HG03066 (cell line): ENCODE measurements at regions not wholly inside any gene's neighbourhood (a gene's known extent, or its start where the extent isn't known, plus 50 kb on each side); places are given as distances from the start of the nearest gene placed in this dataset.

Experiments used
- ATAC-seq: cut with Tn5 transposase; IDR thresholded peaks from one replicate; pipeline ENCODE4 v1.9.1; 2021; ENCODE audit warnings: low read depth; ENCODE audit not compliant: unreplicated experiment

DNA sequence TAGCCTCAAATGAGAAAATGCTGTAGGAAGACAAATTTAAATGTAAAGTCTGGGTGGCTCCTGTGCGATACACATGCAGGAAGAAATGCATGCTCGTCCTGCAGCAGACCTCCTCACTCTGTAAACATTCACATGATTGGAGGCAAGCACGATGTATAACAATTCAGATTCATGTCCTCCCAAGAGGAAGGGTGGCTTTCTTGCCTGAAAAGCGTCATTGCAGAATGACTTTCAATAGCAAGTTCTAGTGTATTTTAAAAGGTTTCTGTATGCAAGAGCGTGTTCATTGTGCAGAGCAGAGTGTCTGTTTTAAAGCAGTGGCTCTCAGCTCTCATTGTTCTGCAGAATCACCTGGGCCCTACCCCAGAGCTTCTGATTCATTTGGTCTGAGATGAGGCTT is 170.3 kb upstream of the CELF2 start:
- no peak for ATAC-seq

DNA sequence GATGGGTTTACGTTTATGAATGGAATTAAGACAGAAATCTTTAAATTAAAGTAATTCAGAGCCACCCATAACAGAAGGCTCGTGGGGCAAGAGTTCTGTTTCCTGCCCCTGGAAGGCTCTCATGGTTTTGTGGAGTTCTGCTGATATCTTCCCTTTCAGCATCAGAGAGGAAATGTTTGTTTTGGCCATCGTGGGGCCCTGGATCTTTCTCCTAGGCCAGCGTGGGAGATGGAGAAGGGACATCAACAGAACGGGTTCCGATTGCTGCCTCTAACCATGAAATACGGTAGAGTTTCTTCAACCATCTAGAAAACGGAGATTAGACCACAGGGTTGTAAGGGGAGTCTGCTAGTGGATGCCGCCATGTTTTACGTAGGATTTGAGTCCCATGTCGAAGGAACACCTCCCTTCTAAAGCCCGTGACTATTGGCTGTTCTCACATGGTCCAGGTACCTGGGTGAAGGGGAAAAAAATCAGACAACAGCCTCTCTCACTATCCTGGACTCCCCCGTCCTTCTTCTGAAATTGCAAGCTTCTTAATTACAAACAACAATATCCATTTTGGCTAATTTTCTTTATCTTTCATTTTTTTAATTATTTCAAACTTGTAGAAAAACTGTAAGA is 169.1 kb upstream of the CELF2 start:
- no peak for ATAC-seq

DNA sequence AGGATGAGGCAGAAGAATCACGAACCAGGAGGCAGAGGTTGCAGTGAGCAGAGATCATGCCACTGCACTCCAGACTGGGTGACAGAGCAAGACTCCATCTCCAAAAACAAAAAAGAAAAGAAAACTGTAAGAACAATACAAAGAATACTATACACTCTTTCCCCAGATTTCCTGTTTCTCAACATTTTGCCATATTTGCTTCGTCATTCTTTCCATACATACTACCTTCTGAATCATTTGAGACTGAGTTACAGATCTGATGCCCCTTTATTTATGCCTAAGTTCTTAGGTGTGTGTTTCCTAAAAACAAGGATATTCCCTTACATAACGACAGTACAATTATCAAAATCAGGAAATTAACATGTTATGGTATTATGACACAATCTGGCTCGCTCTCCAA is 168.4 kb upstream of the CELF2 start:
- no peak for ATAC-seq

DNA sequence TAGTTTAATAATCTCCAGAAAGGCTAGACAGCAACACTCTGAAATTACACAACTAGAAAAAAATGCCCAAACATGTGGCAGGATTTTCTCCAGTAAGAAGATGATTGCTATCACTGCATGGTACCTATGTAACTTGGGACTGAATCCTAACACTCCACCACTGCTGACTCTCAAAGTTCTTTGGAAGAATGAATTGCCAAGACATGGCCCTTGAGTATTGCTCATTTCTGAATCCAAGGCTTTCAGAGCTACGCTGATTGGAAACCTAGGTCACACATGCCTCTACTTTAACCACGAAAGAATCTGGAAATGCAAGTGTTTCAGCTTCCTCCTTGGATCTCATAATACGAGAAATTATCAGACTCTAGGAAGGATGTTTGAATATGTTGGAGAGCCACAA is 167.5 kb upstream of the CELF2 start:
- no peak for ATAC-seq

DNA sequence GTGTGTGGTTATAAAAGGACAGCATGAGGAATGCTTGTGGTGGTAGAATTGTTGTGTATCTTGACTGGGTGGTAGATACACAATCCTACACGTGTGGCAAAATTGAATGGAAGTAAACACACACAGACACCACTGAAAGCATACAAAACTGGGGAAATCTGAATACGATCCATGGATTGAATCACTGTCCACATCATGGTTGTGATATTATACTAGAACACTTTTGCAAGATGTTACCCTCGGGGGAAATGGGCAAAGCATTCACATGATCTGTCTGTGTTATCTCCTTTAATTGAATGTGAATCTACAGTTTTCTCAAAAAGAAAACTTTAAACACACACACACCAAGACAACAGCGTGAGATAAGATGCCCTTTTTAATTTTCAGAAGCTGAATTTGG is 165.2 kb upstream of the CELF2 start:
- no peak for ATAC-seq

DNA sequence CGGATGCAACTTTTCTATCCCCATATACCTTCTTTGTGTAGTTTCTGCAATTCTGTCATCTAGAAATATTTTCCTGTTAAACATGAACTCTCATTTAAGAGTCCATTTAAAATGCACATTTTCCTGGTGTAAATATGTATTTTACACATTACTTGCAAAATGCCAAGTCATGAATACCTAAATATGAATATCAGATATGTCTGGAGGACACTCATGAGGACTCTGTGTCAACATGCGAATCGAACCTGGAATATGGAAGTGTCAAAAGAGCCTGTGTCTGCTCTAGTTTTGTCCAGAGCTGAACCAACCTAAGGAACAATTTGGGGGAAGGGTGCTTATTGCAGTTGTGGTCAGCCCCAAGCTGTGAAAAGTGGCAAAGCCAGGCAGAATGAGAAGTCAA is 163.7 kb upstream of the CELF2 start:
- ATAC-seq = no peak

DNA sequence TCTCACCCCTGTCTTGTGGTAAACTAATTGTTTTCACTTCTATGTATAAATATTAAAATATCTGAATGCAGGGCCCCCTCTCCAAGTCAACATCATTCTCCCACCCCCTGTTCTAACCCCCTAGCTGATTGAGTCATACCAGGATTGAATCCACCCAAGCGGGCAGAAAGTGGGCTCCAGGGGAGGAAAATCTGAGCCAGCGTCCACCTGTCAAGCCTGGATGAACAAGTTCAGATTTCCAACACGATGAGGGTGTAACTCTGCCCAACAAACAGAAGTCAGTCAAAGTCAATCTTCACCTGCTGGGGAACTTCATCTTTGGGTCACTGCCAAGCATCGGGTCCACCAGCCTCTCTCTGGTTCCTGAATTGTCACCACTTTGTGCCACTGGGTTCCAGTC is 162.9 kb upstream of the CELF2 start:
- no peak for ATAC-seq

DNA sequence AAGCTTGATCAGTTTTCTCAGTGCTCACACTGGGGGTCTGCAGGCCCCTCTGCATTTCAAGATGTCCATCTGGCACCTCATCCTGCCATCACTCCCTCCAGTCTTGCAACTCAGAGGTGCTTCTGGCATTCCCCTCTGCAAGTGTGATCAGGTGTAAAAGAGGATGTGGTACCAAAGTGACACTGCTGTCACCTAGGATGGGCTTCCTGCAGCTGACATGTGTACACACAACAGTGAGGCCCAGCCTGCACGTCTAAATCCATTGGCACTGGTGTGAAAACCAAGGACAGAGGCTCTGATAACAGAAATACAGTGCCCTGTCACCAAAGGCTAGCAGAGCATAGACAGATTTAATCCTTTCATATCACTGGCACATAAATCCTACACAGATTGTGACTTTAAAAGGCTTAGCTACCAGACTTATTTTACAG is 162.5 kb upstream of the CELF2 start:
- no peak for ATAC-seq

DNA sequence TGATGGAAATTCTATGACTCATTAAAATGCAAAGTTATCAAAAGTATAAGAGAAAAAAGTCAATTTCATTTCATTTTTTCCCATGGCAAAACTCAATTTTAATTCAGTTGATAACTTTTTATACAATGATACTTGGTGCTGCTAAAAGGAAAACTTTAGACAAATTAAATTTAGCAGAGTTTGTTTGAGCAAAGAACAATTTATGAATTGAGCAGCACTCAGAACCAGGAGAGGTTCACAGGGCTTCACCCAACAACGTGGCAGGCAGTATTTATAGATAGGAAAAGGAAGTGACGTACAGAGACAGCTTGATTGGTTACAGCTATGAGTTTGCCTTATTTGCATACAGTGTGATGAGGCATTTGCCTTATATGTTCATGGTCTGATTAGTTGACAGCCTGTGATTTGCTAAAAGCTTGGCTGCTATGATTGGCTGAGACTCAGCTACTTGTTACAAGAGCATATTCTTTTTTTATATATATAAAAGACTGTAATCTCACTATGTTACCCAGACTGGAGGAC is 157.2 kb upstream of the CELF2 start:
- ATAC-seq = no peak

DNA sequence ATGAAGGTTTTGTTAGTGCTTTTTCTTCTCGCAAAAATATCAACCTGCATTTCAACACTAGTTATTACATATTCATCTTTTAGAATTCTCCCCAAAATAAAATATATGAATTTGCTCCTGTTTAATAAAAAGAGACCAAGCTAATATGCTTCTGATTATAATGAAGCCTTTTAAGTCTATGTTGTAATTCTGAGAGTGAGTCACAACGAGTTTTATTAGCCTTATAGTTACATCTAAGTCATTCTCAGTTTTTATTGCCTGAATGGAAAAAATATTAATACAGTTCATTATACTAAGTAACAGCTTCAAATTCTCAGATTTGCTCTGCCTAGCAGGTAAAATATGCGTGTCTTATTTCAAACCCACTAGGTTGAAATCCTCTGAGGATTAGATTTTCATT is 152.4 kb upstream of the CELF2 start:
- ATAC-seq = no peak

DNA sequence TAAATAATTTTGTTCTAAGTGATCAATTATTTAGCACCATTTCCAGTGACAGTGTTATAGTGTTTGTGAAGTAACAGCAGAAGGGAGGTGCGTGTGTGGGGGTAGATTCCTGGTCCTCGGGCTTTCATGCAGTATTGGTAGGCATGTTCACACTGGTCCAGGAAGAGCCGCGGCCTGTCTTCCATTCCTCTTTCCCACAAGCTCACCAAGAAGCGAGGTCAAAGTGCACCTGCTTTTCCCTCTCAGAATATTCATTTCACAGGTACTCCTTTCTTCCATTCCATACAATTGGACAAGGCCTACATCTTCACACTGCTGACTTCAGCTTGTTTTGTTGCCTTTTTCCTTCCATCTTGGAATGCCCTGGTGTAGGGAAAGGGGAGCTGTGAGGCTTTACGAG is 151.8 kb upstream of the CELF2 start:
- no peak for ATAC-seq

DNA sequence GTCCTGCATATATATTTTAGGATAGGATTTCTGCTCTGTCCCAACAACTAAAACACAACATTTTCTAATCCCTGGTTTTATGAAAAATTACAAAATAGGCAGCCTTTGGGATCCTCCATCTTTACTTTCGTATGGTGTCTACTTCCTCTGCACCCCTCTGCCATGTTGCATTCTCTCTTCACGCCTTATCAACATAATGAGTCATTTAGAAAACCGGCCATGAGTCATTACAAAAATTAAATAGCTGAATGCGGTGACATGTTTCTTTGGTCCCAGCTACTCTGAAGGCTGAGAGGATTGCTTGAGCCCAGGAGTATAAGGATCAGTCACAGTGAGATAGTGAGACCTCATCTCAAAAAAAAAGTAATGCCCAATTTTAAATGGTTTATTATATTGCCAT is 148.1 kb upstream of the CELF2 start:
- no peak for ATAC-seq

DNA sequence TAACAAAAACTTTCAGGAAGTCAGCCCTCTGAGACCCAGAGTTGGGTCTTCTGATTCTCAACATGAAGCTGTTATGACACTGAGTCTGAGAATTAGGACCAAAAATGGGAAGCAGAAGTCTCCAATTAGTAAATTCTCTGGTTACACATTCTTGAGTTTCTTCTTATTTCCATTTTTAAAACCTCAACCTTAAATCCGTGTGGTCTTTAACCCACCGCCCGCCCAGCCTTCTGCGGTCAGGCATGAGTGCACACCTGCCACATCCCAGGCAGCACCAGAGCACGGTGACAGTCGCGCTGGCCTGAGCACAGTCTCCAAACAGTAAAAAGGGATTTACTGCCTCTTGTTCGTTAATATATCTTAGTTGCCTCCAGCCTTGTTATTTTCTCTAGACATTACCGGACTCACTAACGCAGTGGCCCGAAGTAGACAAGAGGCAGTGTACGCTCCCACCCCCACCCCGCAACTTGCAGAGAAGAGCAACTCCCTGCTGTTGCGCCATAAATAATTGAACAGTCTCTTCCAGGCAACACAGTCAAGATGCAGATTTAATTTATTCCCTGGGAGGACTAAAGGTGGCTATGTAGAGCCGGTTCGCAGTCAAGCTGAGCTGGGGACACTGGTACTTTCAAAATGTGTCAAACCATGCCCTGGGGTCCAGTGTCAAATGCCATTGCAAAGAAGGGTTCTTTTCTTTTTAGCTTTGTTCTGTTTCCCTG is 147.0 kb upstream of the CELF2 start:
- ATAC-seq = no peak

DNA sequence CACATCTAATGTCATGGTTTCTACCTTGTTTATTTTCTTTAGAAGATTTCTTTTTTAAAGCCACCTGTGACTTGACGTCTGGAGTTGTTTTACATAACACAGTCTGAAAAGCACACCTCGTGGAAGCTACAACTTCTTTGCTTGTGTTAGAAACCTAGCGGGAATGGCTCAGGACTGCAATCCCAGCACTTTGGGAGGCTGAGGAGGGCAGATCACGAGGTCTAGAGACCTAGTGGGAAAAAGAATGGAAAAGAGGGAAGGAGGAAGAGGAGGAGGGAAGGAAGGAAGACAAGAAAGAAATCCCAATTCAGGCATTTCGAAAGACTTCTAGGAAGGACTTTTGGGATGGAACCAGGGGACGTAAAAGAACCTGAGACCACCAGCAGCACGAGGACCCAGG is 146.3 kb upstream of the CELF2 start:
- no peak for ATAC-seq

DNA sequence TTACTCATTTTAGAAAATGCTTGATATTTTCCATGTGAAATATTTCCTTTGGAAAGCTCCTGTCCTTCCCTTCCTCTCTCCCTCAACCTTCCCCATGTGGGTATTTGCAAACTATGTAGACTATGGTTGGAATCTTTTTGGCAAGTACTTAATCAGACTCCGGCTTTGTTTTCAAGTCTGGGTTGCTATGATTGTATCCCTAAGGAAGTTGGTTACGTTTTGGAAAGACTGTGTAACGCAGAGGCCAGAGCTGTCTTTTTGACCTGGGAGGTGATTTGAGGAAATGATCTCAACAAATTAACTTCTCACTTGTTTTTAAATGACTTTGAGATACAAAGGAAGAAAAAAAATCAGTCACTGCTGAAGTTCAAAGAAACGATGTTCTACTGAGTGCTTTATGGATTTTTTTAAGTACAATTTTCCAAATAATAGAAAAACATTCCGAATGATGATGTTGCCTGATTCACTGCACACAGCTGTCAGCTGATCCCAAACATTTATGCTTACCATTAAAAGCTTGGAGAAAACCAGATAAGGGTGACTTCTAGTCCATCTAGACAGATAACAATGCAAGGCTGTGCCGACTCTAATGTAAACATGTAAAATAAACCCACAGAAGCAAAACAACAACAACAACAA is 145.5 kb upstream of the CELF2 start:
- ATAC-seq = no peak

DNA sequence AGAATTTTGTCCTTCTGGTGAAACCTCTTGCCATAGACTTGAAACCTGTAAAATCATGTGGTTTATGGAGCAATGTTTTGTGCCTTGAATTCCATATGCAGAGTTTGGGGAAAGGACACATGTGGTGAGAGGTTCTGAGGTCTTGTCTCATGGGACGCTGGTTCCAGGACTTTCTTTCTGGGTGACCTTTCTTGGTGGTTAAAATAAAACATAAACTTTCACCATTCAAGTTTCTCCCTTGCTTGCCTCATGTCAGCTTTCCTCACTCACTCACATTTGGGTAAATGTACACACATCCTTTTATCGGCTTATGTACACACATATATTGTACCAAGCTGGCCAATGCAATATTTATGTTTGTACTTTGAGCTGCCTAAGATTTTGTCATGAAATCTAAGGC is 144.9 kb upstream of the CELF2 start:
- no peak for ATAC-seq

DNA sequence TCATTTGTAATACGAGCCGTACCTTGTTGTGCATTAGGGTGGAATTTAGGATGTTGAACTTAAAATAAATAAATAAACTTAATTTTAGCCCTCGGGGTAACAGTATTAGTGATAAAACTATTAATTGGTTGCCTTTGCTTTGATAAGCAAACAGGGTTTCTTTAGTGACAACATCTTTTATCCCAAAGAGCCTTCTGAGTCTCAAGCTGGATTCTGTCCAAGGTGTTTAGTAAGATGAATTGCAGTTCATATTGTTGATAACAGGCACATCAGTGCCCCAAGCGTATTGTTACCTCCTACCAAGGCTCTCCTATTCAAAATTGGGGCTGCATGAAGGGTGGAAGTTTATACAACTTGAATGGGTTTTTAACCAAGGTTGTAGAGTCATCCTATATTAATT is 144.4 kb upstream of the CELF2 start:
- no peak for ATAC-seq

DNA sequence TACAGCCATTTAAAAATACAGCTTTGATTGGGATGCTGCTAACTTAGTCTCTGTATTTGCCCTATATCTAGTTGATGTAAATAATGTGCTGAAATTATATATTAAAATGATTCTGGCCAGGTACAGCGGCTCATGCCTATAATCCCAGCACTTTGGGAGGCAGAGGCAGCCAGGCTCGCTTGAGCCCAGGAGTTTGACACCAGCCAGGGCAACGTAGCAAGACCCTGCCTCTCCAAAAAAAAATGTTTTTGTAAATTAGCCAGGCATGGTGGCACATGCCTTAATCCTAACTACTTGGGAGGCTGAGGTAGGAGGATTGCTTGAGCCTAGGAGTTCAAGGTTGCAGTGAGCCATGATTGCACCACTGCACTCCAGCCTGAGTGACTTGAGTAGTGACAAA is 143.8 kb upstream of the CELF2 start:
- no peak for ATAC-seq

DNA sequence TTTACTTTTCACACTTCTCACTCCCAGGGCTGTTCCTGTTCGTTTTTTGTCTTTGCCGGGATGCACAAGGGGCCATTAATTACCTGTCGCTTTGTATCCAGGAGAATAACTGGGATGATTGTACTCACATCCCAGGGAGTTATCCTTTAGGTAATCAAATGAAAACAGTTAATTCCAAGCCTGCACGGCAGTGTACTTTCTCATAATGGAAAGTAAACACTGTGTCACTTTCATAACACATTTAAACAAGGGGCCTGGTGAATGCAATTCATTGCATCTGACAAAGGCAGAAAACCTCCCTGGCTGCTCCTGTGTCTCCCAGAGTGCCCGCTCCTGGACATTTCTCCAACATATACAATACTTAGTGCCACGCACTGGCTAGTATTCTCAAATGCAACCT is 138.7 kb upstream of the CELF2 start:
- no peak for ATAC-seq

DNA sequence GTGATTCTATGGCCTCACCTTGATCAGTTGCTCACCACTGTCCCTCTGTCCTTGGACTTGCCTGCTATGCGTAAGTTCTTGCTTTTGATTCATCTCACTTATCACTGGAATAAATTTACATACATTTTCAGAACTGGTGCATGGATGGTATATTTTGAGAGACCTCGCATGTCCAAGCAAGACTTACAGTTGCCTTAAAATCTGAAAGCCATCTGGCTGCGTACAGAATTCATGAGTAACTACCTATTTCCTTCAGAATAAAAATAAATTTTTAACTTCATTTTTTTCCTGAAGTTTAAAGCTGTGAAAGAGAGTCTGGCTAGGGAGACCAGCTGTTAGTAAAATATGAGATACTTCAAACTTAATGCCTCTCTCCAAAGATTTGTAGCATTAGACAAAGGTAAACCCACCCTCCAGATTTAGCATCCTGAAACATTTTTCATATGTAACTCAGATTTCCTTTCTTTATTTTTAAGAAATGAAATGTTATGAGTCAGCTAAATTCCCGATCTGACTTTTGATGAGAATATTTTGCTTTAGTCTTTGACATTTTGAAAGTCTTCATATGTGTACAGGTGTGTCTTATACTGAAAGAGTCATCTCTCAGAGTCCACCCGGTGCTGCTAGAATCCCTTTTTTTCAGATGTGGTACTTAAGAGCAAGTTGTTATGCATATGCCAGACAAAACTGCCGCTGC is 136.4 kb upstream of the CELF2 start:
- no peak for ATAC-seq

DNA sequence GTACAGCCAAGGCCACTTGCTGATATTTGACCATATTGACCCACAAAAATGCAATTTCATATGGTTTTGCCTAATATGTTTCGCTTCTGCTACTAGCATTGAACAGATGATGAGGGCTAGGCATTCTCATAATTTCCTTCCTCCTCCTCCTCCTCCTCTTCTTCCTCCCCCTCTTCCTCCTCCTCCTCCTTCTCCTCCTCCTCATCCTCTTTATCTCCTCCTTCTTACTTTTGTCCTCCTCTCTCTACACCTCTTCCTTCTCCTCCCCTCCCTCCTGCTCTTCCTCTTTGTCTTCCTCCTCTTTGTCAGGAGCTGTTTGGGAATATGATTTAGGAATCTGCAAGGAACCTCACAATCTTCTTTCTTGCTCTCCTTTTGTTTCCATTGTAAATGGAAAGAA is 133.9 kb upstream of the CELF2 start:
- ATAC-seq = no peak
